Kidney capillary endothelial cell (primary cell): ENCODE measurements at regions not wholly inside any gene's neighbourhood (a gene's known extent, or its start where the extent isn't known, plus 50 kb on each side); places are given as distances from the start of the nearest gene placed in this dataset.

Source experiments
- DNase-seq: peaks from one replicate; pipeline ENCODE4 v3.0.0-alpha.2; 2018; ENCODE audit warnings: low spot score

DNA sequence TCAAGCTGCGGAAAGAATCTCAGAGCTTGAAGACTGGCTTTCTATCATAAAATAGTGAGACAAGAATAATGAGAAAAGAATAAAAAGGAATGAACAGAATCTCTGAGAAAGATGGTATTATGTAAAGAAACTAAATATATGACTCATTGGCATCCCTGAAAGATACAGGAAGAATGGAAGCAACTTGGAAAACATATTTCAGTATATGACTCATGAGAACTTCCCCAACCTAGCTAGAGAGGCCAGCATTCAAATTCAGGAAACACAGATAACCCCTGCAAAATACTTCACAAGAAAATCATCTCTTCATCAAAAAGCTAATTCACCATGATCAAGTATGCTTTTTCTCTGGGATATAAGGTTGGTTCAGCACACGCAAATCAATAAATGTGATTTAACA lies 2318.0 kb downstream of the PCDH9 start:
- peak; percentile 44 for DNase-seq

DNA sequence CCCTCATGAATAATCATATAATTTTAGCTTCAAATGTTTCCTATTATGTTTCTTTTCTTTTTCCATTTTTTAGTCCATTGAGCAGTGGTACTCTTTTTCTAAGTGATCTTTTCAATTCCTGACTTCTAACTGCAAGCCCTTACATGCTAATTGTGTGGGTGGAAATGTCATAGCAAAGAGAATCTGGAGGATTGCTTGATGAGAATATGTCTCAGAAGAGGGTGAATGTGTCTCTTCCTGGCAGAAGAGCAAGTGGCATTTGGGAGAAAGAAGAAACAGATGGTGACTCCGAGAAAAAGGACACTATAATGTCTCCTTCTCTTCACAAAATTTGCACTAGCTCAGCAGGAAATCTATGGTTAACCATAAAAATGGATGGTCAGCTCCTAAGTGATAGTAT lies 2320.0 kb downstream of the PCDH9 start:
- DNase-seq: no peak

DNA sequence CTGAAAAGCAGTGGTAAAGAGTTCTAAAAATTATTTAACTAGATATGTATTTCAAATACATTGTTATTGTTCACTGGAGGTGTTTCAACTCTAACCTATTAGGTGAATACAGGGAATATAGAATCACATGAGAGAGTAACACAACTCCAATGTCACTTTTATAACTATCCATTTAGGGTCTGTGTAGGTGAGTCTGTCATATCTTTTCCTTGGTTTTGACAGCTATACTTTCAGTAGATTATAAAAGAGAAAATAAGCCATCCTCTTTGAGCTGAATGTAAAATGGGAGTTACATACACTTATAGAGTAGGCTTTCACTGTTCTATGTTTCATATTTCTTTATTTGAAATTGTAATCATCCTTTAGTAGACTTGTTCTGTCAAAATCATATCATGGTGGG lies 2321.0 kb downstream of the PCDH9 start:
- no peak for DNase-seq

DNA sequence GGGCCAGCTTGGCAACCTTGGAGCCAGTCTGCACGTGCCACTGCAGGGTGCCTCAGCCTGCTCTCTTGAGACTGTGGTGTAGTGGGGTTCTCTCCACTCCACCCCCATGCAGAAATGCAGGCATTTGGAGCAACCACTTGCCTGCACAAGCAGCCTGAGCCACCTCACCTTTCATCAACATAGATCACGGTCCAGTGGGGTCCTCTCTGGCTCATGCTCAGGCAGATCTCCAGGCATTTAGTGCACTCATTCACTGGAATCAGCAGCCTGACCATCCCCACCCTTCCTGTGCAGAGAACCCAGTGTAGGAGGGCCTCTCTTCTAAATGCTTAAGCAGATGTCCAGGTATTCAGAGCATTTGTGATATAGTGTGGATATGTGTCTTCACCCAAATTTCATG lies 2330.1 kb downstream of the PCDH9 start:
- no peak for DNase-seq

DNA sequence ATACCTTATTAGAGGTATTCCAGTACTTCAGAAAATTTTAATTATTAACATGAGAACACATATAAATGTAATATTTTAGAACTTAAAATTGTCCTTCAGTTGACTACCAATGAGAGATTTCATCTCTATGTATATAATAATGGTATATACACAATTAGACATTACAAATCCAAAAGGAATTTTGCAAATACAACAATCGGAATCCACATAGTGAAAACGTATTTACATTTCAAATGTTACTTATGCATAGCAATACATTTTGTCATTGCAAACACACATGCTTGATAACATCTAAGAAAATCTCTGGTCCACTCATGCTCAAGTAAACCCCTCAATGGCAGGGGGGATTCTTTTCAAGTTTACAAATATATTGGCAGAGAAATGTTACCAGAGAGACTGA lies 2345.2 kb downstream of the PCDH9 start:
- DNase-seq: no peak

DNA sequence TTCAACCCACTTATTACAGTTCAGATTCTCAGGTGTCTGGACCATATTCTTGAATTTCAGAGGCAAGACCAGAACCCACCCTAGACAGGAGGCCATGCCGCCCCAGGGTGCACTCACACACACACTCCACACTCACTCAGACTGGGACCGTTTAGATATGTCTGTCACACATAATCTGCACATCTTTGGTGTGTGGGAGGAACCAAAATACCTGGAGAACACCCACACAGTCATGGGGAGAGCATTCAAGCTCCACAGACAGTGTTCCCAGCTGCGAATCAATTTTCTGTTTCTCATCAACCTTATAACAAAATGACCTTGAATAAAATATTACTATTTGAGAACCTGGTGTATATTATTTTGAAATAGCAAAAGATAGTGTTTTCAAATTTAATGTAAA lies 2353.0 kb downstream of the PCDH9 start:
- DNase-seq: no peak

DNA sequence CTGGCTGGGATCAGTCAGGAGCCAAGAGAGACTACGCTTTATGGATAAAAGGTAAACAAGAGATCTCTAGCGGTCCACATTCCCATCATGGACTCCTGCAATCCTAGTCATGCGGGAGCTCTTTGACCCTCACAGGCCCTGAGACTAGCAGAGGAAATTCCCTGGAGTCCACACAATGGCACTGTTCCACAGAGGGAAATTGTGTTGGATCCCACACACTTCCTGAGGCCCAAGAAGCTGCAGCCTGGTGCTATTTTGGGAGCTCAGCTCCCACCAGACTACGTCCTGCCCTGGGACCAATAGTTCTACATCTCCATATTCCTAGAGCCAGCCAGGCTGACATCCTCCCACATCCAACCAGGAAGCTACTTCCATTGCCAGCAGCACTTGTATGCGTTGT lies 2358.4 kb downstream of the PCDH9 start:
- peak; percentile 38 for DNase-seq

DNA sequence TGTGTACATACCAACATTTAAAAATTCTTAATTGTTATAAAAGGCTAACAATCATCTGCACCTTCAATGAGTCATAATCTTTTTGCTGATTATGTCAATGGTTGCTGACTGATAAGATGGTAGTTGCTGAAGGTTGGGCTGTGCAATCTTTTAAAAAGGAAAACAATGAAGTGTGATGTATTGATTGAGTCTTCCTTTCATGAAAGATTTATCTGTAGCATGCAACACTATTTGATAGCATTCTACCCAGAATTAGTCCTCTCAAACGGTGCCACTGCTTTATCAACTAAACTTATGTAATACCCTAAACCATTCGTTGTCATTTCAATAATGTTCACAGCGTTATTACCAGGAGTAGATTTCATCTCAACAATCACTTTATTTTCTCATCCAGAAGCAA lies 2360.6 kb downstream of the PCDH9 start:
- no peak for DNase-seq

DNA sequence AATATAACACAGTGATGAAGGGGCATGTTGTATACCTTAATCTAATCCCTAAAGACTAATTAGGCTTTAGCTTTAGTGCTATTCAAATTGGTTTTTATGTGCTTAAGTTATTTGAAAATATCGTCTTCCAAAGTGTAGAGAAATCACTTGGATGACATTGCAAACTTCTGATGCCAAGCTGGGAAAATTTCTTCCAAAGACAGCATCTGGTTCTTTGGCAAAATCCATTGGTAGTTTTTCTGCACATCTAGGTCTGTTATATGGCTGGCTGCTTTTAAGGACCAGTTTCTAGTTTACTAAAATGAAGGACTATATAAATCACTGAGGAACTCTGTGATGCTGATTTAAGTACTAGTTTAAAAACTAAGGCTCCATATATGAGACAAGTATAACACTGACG lies 2362.3 kb downstream of the PCDH9 start:
- no peak for DNase-seq

DNA sequence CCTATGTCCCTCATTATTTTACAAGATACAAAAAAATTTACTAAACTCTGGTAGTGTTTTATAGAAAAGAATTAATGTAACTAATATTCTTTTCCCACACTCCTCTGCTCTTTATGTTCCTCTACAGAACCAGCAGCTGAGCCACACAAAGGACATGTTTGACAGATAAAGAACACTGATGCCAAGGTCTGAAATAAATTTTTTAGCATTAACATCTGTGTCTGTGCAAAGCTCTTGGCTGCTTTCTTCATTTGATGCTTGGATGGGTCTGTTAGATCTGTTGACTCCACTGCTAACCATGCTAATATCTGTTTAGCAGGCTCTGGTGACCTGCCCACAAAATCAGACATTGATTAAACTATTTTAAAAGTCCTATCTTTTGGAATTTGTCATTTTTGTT lies 2363.8 kb downstream of the PCDH9 start:
- no peak for DNase-seq

DNA sequence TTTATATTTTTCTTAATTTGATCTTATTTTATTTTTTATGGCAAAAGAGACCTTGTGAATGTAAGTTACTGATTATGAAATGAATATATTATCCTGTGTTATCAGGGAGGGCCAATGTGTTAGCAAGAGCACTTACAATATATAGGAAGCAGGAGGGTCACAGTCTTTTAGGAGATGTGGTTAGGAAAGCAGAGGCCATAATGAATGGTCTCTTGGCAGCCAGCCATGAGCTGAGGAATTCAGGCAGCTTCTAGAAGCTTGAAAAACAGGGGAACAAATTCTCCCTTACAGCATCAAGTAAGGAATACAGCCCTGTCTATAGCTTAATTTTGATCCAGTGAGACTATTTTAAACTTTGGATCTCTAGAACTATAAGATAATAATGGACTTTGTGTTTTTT lies 2374.6 kb downstream of the PCDH9 start:
- DNase-seq: no peak

DNA sequence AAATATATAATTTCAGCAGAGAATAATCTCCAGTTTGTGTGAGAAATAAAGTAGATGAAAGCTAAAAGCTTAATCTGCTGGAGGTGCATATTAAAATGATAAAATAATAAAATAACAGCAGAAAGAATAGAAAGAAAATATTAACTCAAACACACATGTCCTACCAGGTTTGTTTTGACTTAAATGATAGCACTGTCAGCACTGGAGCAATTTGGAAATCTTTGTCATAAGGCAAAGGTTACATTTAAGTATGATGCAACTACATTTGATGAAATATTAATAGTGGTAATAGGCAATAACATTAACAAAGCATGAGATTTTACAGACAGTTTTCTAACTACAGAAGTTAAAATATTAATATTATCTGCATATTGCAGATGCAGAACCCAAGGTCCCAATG lies 2380.1 kb downstream of the PCDH9 start:
- no peak for DNase-seq

DNA sequence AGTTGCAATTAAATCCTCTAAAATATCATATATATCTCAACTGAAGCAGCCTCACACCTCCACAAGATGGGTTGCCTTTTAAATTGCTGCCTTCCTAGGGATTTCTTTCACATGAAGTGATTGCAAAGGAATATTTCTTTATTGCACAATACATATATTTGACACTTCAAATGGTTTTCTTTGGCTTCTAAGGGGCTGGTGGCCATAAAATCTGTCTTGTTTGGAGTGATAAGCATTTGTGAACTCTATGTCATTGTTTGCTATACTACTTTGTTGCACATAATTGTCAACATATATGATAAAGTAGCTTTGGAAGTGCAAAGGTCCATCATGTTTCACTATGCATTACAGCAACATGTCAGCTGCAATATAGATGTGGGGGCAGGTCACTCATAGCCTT lies 2380.9 kb downstream of the PCDH9 start:
- no peak for DNase-seq

DNA sequence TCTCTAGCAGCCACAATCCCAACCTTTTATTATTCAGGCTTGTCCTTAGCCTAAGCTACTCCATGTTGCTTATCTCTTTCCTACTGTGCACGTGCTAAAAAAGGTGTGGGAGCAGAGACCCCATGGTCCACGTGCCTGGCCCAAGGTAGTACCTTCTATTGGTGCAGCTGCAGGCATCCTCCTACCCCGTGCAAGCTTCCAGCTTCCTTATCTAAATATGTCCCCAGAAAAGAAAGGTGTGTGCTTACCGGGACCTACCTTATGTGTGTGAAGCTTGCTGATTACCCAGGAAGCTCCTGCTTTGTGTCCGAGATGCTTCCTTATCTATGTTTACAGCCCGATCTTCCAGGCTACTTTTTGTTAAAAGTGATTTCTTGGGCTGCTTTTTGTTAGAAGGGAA lies 2382.4 kb downstream of the PCDH9 start:
- DNase-seq: no peak

DNA sequence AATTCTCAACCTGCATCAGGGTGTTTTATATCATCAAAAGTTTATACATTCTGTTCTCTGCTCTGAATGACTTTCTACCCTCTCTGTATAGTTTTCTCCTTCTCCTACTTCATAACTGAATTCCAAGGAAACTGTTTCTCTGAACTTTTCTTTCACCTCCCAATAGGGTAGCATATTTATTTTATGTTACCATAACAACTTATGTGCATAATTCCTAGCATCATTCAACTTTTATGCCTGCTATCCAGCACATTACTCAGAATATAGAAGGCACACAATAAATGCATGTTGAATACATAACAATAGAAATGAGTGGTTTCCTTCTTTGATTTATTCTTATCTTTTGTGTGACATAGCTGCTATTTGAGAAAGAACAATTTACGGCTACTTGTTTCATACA lies 2385.0 kb downstream of the PCDH9 start:
- no peak for DNase-seq

DNA sequence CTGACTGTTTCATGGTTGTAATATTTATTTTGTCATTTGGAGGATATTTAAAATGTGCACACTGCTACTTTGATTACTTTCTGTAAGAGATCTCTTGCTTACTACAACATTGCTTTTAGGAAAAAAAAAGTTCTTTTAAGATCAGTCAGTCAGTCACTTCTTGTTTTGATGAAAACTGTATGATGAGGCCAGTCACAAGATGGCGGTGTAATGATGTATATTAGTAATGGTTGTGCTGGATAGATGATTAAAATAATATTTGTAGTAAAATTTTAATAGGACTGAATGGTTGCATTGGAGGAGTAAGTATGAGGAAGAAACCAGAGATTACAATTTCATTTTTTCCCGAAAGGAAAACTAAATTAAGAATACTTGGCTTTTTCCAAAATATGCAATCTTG lies 2411.1 kb downstream of the PCDH9 start:
- DNase-seq: no peak

DNA sequence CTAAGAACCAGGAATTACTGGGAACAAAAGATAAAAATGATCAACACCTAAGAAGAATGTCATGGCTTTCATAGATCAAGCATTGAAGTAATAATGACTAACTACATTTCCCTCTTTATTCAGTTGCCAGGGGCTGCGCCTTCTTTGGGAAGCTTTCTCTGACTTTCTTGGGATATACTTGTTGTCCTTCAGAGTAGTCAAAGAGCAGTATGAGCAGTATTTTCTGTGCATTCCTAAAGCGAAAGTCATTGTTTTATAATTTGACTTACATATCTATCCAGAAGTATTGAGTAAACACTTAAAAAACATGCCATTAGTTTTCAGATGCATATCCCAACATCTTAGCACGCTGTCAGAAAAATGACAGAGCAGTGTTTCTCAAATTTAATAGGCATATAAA lies 2412.4 kb downstream of the PCDH9 start:
- DNase-seq: no peak

DNA sequence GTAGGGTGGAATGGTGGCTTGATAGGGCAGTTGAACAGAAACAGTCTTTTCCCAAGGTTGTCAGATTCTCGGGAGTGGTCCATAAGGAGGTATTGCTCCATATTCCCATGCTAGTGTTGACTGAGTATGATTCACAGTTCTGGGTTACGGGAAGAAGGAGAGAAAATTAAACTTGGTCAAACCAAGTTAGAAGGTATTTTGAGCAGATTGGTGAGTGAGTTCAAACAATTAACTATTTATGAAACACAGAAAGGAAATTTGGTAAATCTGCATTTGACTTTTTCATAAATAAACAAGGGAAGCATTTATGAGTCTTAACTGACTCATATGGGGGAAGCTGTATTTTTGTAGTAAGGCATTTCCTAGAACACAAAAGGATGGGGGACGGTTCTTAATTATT lies 2419.4 kb downstream of the PCDH9 start:
- DNase-seq: peak; percentile 72

DNA sequence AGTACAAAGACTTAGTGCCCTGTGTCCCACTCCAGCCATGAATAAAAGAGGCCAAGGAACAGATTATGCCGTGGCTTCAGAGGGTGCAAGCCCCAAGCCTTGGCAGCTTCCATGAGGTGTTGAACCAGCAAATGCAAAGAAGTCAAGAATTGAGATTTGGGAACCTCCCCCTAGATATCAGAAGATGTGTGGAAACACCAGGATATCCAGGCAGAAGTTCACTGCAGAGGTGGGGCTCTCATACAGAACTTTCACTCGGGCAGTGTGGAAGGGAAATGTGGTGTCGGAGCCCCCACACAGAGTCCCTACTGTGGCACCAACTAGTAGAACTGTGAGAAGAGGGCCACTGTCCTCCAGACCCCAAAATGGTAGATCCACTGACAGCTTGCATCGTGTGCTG lies 2421.4 kb downstream of the PCDH9 start:
- no peak for DNase-seq

DNA sequence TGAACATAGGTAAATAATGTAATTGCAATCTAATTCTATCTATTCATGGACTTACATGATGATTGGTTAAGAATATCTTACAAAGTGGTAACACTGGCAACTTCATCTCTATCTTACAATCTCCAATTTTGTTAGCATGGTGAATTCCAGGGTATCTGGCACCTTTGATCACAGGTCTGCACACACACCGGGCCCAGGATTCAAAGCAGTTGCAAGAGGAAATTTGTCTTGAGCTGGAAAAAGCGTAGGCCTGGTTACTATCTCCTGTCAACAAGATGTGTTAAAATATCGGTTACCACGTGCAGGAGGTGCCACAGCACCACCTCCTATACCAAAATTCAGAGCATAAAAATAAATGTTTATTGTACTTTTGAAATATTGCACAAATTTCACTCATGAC lies 2428.4 kb downstream of the PCDH9 start:
- no peak for DNase-seq

DNA sequence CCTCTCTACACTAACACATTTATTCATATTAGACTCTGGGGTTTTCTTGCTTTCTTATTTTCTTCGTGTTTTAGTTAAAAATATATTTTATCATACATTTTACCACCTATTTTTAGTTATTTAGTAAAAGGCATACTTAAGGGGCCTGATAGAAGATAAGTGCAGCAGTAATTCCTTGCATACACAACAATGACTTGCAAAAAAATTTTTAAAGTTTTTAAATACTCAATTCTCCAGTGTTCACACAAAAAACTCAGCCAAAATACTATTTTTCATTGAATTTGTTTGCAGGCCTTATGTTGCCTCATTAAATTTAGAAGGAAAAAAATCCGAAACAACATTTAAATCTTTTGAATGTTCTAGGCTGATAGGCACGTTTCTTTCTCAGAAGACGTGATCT lies 2431.7 kb downstream of the PCDH9 start:
- DNase-seq: no peak

DNA sequence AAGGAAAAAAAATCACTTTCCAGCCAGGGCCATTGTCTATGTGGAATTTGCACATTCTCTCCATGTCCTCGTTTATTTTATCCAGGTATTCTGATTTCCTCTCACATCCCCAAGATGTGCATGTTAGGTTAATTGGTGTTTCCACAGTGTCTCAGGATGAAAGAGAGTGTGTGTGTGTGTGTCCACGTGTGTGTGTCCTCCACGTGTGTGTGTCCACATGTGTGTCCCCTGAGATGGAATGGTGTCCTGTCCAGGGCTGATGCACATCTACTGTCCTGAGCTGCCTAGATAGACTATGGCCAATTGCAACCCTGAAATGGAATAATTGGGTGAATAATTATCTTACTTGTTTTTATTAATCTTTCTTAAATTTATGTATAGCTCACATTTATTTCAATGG lies 2436.5 kb downstream of the PCDH9 start:
- no peak for DNase-seq

DNA sequence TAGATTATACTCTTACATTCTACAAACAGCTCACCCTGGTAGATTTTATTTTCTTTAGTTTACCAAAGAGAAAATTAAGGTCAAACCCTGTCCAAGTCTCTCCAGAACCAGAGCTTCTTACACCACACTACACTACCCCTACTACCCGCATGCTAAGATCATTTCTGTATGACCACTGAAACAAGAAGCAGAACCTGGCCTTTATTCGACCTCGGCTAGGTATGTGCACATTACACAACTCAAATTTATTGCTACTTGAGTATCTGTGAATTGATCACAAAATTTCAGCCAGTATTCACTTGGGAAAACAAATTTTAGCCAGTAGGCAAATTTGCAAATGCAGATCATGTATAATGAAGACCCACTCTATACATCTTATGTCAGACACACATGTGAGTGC lies 2437.0 kb downstream of the PCDH9 start:
- no peak for DNase-seq

DNA sequence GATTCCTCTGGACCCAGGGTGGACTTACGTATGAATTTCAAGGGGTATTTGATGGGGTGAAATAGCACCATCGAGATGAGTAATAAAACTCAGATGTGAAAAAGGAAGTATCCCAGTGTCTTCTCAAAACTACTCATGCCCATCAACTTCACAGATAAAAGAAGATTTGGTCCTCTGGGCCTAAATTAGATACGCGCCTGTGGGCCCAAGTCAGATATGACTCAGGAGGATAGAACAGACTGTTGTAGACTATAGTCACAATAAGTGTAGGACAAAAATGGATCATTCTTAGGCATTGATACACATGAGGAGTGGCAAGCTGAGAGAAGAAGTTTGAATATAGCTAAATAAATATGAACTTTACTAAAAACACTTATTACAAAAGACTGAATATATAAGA lies 2438.8 kb downstream of the PCDH9 start:
- no peak for DNase-seq

DNA sequence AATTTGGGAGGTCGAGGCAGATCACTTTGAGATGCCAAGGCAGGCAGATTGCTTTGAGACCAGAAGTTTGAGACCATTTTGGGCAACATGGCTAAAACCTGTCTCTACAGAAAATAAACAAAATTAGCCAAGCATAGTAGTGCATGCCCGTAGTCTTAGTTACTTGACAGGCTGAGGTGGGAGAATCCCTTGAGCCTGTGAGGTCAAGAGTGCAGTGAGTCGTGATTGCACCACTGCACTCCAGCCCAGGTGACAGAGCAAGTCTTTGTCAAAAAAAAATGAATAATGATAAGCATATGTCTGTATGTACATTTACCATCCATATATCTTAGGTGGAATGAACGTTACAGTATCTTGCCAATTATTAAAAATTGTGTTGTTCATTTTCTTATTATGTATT lies 2447.7 kb downstream of the PCDH9 start:
- no peak for DNase-seq

DNA sequence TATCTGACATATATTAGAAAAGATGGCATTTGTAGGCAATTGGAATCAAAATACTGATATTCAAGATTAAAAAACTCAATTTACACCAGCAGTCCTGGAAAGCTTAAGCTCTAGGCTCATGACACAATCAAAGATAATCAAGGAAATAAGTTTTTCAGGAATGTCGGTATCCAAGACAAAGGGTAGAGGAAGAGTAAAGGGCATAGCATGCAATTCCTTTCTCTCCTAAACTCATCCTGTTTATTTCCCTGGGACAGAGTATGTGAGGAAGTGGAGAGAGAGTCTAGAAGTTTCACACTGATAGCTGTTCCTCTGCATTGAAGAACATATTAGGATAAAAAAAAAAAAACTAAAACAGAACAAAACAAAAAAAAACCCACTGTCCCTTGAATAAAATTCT lies 2452.1 kb downstream of the PCDH9 start:
- peak; percentile 56 for DNase-seq
